NCI-H2196 (cell line): ENCODE measurements at regions not wholly inside any gene's neighbourhood (a gene's known extent, or its start where the extent isn't known, plus 50 kb on each side); places are given as distances from the start of the nearest gene placed in this dataset.
"Not testable (repeated sequence)": the region's sequence is repeated elsewhere in the genome, so short reads cannot be mapped to it uniquely, and the experiment has no call there.

Experiments
- DNase-seq: peaks from one replicate; lab custom pipeline; 2025; ENCODE audit not compliant: unreplicated experiment; lab: John Stamatoyannopoulos, UW

DNA sequence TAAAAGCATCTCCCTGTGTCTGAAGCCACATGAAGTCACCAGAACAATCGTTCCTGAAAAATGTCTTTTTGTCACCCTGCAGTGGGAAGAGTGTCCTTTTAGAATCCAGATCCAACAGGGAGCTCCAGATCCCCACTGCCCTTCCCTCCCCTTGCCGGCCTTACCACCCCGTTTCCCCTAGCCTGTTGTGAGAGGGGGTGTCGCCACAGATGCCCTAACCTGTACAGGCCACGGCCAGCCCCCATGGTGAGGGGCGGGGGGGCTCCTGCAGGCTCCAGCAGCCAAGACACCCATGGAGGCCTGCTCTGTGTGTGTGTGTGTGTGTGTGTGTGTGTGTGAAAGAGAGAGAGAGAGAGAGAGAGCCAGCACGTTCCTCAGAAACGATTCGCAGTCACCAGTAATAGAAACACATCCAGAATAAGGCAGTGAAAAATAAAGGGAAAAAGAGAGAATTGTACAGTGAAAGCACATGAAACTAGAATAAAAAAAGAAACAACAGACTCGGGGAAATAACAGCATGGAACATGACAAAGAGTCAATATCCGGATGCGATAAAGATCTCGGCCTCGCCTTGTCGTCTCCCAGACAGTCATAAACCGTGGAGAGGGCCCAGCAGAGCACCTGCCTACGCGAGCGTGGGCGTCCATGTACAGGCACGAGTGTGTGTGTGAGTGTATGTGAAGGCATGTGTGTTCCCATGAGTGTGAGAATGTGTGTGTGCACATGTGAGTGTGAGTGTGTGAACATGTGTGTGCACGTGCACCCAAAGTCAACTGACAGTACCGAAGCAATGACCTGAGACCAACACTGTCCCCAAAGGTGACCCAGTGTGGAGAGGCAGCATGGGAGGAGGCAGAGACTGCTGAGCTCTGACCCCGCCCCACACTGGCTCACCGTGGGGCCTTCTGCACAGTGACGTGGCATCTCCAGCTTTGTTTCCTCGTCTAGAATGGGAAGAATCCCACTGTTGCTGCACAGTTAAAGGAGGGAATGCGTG is 303.8 kb downstream of the NPHP4 start:
- no peak for DNase-seq

DNA sequence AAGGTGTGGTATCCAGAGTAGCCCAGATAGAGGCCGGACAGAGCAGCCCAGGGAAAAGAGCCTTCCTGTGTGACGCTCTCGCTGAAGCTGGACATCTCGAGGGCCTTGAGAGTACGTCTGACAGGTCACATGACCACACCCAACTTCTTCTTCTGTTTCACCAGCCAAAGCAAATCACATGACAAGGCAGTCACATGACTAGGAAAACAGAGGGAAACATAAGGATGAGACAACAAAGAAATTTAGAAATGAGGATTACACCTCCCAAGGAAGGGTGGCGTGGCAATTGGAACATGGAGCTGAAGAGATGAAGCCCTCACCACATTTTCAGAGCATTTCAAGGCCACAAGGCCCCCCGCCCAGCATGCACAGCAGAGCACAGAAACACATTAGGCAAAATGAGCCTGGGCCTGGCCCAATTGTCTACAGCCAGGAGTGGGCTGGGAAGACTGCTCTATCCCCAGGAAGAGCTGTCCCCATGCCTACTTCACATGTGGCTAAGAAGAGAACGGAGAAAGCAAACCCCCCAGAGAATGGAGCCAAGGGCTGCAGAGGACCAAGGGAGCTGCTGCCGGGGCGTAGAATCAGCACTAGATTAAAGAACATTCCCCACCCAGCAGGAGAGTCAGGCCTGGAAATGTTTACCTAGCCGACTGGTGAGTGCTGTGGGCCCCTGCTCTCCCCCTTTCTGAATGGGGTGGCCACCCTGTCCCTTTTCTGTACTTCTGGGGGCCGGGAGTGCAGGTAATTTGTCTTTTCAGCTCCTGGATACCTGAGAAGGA is 305.1 kb downstream of the NPHP4 start:
- no peak for DNase-seq

DNA sequence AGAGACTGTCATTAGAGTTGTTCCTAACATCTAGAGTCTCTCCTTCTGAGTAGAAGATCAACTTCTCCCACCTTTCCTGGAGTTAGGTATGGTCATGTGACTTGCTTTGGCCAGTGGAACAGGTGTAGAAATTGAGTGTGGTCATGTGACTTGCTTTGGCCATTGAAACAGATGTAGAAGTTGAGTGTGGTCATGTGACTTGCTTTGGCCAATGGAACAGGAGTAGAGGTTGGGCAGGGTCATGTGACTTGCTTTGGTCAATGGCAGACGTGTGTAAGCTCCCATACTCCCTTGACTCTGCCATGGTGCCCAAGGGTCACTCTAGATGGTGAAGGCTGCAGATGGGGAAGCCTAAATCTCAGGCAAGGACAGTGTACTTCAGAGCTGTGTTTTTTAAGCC is 306.0 kb downstream of the NPHP4 start:
- DNase-seq = no peak

- no peak for DNase-seq
Observed at GRCh38 chr1:5685446-5686040, 306.7 kb downstream of the NPHP4 start.

DNA sequence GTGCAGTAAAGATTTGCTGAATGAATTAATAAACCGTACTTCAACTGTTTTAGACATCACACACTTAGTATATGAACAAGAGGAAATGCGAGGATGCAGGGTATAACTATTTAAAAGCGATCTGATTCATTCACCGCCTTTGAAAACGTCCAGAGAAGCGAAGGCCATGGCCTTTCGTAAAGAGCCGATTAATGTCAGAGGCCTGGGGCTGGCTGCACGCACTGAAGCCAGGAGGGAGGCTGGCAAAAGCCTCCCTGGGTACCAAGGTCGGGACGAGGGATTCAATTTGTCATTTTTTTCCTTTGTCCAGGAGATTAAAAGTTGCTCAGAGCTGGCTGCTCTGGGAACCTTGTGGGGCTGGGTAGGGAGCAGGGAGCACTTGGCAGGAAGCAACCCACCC is 307.4 kb downstream of the NPHP4 start:
- DNase-seq = no peak

GRCh38 chr1:5683446-5683845 is 308.8 kb downstream of the NPHP4 start:
- DNase-seq = no peak

GRCh38 chr1:5682626-5683225 is 309.5 kb downstream of the NPHP4 start:
- DNase-seq = no peak

GRCh38 chr1:5681654-5682053 is 310.6 kb downstream of the NPHP4 start:
- DNase-seq = no peak

- no peak for DNase-seq
Observed at GRCh38 chr1:5680600-5680999, 311.6 kb downstream of the NPHP4 start.

DNA sequence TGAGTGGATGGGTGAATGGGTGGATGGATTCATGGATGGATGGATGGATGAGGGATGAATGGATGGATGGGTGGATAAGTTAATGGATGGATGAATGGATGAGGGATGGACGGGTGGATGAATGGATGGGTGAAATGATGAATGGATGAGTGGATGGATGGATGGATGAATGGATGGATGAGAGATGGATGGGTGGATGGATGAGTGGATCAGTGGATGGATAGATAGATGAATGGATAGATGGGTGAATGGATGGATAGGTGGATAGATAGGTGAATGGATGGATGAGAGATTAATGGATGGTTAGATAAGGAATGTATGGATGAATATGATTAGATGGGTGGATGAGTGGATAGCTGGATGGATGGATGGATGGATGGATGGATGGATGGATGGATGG is 313.5 kb downstream of the NPHP4 start:
- no peak for DNase-seq

DNA sequence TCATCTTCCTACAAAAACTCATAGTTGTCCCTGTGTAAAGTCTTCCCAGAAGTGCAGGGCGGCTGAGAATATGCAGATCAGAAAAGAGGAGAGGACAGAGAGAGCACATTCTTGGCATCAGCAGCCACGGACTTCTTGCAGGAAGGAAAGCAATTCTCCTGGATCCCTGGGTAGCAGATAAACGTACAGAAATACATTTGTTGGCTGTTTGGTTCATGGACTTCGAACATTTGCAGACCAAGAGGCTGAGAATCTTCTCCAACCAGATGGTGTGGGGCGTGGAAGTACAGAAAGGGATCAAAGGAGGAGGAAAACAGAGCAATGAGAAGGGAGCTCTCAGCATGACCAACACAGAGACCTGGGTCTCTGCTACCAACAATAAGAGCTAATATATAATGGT is 319.9 kb downstream of the NPHP4 start:
- DNase-seq = not testable (repeated sequence)

DNA sequence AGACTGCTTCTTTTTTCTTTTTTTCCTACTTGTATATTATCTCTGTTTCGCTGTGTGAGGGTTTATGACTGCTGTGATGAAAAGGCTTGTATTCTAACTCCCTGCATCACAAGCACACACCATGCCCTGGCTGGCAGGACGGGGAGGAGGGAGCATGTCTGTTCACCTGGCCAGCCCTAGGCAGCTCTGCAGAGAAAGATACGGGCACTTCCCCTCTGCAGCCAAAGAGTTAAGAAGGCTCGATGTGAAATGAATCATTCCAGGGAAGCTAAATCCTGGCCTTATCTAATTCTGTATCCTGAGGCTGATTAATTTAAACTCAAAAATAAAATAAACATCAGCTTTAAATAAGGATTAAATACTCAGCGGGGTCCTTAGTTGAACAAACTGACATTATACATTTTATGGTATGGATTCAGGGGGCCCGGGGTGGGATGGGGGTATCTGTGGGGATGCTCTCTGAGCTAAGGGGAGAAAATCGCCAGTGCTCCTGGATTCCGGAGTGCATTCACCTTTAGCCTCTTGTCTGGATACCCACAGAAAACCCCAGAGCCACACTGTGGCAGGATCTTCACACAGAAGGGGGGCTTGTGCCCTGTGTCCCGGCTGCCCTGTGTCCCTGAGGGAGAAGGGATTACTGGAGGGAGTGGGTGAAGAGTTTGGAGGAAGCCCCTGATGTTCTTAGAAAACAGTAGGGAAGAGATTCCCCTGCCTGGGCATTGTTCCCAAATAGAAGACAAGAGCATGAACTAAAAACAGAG is 321.5 kb downstream of the NPHP4 start:
- DNase-seq = no peak

GRCh38 chr1:5667513-5668325 is 324.5 kb downstream of the NPHP4 start:
- DNase-seq = peak; percentile 65

DNA sequence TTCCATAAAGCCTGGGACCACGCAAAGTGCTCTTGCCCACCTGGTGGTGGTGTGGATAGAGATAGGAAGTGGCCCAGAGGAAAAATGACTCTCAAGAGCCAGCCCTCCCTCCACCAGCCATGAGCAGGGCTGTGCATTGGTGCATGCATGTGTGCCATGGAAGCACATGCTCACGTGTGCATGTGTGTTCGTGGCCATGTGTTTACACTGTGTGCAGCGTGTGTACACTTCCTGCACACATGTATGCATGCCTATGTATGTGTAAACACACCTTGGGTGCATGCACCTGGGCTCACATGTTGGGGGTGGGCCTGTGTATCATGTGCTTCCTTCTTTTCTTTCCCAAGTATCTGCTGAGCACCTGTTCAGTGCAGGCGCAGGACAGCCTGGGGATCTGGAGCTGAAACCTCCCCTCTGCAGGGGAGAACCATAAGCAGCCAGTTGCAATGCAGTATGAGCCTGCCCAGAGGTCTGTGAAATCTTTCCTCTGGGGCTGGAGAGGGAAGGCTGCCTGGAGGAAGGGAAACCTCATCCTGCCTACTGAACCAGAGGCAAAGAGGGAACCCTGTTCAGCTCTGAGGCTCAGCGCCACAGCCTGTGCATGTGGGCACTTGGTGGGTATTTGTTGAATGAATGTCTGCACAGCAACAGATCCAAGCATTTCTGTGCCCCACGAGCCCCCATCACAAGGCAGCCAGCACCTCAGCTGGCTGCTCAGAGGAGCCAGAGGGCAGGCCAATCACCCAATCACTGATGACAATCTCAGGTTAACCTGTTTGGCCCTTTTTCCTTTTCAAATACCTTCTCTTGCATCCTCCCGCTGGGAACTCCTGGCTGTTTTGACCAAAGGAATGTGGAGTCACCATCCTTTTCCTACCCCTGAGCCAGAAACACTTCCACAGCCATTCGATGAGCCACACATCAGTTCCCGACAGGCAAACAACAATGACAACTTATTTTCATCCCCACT is 327.0 kb downstream of the NPHP4 start:
- DNase-seq = no peak

GRCh38 chr1:5664081-5664768 is 328.0 kb downstream of the NPHP4 start:
- DNase-seq = no peak

- no peak for DNase-seq
Observed at GRCh38 chr1:5662744-5663126, 329.5 kb downstream of the NPHP4 start.

DNA sequence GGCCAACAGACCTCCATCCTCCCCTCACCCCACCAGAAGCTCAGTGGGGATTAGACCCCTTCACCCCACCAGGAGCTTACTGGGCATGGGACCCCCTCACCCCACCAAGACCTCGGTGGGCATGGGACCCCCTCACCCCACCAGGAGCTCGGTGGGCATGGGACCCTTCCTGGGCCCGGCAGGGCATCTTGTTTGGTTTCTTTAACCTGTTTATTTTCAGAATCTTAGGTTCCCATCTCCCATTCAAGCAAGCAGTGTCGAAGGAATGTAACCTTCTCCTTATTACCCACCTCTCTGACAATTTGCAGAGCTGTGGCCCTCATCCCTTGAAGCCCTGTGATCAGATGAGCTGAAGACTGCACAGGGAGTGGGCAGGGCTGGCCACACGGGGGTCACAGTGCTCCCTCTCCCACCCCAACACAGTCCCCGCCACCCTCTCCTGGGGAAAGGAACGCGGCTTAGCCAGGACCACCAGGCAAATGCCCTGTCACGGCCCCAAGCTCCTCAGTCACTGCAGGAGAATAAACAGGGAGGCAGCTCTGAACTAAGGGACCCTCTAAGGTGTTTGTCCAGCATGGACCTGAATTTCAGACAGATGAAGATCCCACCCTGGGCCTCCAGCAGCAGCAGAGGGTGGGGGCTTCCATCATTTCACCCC is 330.0 kb downstream of the NPHP4 start:
- no peak for DNase-seq
